Islet of Langerhans (tissue), 1 donor: ENCODE measurements at regions not wholly inside any gene's neighbourhood (a gene's known extent, or its start where the extent isn't known, plus 50 kb on each side); places are given as distances from the start of the nearest gene placed in this dataset.

ENCODE experiments used
- FAIRE-seq: peaks from one replicate; lab custom pipeline; 2011; peaks lifted over from hg19 to GRCh38; lab: Jason Lieb, UNC

GRCh38 chr6:105607636-105608621, 205.0 kb upstream of the PREP start:
- no peak for FAIRE-seq

DNA sequence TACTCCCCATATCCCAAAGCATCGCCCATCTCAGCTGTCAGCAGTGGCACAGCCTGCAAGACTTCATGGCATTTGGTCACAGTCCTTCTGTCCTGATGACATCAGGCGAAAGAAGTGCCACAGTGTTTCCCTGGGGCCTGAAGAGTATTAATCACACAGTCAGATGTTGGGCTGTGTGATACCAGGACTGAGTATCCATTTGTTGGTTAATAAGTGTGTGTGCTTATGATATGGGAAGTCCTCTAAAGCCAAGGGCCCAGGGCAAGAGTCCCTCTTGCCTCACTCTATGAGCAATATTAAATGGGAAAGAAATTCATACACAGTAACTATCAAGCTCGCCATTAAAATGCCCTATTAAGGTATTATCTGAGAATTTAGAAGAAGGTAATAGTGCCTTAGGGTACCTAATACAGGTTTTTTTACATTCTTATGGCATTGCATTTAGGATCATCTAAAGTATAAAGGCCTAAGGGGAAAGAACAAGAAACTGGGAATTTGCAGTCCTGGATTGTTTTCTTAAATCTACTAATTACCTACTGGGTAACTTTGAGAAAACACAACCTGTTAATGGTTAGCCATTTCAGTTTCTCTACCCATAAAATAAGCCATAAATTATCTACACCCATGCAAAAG, 204.1 kb upstream of the PREP start:
- FAIRE-seq, result no peak

DNA sequence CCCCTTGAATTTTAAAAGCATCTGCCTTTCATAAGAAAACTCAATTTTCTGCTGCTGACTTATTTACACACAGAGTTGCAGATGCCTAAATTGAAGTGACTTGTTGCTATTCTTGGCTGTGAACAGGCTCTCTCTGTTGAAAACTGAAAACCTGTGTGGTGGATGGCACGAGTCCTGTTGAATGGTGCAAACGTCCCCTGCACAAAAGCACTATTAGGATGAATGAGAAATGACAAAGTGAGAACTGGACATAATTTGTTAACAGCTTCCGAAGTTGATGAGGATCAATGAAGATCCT, 201.7 kb upstream of the PREP start:
- no peak for FAIRE-seq

DNA sequence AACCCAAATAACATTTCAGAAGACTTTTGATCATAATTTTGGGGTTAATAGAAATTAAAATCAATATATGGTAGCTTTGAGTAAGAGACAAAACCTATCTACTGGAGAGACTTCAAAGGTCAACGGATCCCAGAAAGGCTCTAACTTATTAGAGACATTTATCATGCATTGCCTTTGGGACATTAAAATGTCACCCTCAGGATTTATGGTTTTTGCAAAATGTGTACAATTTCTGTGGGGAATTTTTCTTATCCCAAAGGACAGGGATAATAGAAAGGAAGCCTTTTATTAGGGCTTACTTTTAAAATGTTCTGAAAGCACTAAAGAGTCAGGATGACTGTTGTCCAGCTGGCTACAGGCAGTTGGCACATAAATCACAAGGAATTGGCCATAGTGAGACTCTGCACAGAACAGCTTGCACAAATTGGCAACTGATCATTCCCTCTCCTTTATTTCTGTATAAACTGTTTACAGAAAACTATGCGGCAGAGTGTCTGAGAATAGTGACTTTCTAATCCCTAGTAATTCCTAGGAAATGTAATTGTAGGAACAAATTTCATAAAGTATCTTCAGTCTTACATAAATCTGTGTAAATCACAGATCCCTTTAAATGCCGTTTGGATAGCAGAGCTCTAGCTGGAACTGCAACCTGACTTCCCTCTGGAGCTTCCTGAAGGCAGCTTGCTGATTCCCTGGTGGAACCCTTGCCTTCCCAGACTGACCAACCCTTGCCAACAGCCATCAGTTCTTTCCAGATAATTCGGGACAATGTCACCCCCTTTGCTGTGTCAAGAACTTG, 201.1 kb upstream of the PREP start:
- no peak for FAIRE-seq

GRCh38 chr6:105601541-105602236, 198.8 kb upstream of the PREP start:
- no peak for FAIRE-seq

GRCh38 chr6:105600336-105601260, 197.7 kb upstream of the PREP start:
- no peak for FAIRE-seq

GRCh38 chr6:105598264-105598663, 195.4 kb upstream of the PREP start:
- no peak for FAIRE-seq

- no peak for FAIRE-seq
These were observed 193.4 kb upstream of the PREP start for GRCh38 chr6:105596284-105596755.

DNA sequence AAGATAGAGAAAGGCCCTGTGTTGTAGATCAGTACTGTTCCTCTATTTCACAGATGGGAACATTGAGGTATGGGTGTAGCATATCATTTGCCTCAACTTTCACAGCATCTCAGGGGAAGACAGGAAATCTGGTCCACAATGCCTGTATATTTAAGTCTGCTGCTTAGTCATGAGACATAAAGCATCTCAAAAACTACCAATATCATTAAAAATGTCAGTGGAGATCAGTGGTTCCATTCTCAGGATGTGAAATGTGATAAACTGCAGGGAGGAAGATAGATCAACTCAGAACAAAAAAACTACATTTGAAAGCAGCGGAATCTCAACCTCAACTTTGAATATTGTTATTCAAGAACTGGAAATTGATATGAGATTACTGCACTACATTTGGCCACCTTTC, 192.9 kb upstream of the PREP start:
- no peak for FAIRE-seq

- no peak for FAIRE-seq
These were observed 191.9 kb upstream of the PREP start for GRCh38 chr6:105594821-105595220.

DNA sequence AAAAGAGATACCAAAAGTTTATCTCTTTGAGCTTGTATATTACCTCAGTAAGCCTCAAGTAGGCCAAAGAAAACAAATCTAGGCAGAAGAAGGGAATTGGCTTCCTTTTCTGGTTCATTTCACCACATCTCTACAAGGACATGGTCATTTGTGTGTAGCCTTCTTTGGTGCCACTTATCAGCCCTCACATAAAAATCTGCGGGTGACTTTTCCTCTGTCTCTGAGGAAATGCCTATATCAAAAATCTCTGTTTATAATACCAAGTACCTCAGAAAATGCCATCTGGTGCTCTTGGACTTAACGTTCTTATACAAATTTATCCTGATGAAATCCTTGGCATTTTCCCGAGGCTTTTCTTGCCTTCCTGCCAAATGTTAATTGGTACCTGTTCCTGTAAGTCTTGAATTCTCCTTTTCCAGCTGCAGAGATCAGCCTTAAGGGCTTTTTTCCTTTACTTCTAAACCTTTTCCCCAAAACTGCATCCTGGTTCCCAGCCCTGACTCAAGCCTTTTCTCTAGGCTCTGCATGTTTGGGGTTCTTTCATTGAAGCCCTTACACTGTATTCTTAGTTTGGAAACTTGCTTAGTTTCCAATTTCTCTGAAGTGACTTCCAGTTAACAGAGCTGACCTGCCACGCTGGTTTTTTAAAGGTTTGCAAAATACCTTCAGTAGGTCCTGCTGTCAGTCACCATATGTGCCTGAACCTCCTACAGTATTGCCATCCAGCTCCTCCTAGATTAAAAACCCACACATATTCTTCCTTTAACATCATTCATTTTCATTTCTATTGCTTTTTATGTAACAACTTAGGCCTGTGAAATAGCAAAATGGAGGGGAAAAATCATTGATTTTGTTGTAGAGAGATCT, 191.2 kb upstream of the PREP start:
- FAIRE-seq, result no peak

DNA sequence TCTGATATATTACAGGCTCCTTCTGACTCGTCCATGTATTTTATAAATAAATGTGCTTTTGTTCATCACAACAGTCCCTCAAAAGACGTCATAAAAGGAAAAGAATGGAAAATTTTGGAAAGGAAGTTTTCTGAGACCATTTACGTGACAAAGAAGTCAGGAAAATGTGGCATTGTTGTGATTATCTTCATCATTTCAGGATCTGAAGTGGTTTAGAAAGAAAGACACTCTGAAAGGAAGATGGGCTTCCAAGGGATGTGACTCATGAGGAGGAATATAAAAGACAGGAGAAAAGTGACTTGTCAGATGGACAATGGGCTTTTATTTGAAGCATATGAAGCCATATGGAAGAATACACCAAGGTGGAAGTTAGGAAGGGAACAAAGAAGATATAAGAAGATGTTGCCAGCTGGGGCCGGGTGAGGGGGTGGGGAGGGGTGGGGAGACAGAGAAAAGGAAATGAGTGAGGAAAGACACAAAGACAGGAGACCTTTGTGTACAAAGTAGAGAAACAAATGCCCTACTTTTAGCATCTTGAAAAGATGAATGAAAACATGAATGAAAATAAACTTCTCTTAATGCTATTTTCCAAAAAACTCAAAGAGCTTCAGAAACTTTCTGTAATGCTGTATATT, 190.3 kb upstream of the PREP start:
- FAIRE-seq, result no peak

DNA sequence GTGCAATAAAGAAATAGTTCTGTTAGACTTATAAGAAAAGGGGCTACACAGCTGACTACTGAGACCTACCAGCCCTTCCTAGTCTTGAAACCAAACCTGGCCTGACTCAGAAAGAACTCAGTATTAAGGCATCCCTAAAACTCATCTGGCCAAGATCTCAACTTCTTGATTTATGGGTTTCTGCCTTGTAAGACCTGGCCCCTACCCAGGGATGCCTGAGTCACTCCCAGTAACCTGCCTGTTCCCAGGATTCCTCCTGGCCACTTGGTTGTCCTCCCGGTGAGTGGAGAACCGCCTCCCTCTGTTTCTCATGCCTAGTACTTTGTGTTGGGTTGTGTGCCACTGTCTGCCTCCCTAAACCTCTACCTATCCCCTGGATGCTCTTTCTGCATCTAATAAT, 189.4 kb upstream of the PREP start:
- no peak for FAIRE-seq

DNA sequence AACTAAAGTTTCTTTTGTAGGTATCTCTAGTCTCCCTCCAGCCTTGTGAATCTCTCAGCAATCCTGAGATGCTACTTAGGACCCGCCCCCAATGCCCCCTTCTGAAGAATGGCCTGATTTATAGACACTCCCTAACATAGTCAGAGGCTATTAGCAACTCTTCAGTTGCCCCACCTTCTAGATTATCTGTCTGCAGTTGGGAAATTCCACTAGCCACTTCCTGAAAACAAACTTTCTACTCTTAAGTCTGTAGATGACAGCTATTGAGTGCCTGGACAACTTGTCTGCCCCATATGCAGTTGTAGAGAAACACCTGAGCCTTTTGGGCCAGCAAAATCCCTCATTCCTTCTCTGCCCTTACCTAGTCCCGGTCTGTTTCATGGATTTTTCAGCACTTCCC, 188.2 kb upstream of the PREP start:
- FAIRE-seq, result no peak

- no peak for FAIRE-seq
These were observed 185.3 kb upstream of the PREP start for GRCh38 chr6:105588123-105588710.

GRCh38 chr6:105587349-105588122, 184.7 kb upstream of the PREP start:
- no peak for FAIRE-seq

DNA sequence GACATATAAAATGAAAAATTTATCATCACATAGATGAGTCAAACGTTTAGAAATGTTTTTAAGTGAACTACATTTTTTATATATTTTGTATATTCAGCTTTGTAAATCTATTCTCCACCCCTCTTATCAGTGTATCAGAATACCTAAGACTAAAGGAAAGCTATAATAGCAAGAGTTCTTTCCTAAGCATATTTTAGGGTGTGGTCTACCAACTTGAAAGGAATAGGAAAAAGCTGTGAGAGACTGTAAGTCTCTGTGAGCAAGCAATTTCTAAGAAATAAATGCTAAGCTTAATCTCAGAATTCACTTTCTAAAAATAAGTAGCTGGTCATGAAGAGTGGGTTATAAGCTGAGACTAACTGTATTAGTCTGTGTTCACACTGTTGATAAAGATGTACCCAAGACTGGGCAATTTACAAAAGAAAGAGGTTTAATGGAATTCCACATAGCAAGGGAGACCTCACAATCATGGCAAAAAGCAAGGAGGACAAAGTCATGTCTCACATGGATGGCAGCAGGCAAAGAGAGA, 175.4 kb upstream of the PREP start:
- FAIRE-seq, result no peak

DNA sequence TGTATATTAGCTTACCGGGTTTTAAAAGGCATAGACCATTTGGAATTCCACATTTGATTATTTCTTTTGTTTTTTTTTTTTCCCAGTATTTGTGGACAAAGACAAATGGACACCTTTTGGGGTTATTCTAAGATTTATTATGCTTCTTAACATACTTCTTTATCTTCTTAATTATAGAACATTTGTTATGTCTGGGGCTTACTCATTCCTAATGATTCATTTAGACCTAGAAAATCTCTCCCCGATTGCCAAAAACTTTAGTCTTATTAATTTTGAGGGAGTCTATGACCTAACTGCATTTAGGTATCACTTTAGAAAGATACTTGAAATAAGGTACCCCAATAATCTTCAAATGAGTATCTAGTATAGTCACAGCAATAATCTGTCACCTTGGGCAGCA, 170.7 kb upstream of the PREP start:
- FAIRE-seq, result no peak
